GM19023 (cell line): ENCODE measurements at regions not wholly inside any gene's neighbourhood (a gene's known extent, or its start where the extent isn't known, plus 50 kb on each side); places are given as distances from the start of the nearest gene placed in this dataset.

Experiments used
- ATAC-seq: cut with Tn5 transposase; IDR thresholded peaks from one replicate; pipeline ENCODE4 v1.9.1; 2021; ENCODE audit warnings: mild to moderate bottlenecking, moderate library complexity; ENCODE audit not compliant: unreplicated experiment

DNA sequence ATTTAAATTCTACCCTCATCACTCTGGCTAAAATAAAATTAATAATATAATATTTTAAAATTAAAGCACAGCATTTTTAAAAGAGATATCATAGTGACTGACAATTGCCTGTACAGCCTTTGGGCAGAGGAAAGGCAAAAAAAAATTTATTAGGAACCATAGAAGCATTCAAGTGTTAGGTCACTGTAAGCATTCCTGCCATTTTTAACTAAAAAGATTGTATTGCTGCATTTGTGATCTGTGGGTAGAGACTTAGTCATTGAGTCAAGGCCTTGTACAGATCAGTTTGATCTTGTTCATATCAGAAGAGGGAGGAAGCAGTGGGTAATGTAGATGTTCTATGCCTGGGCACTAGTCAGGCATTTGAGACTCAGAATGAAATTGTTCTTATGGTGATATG lies 109.9 kb downstream of the LYPLAL1 start:
- ATAC-seq, result no peak

GRCh38 chr1:219281831-219282230 lies 108.2 kb downstream of the LYPLAL1 start:
- ATAC-seq, result no peak

DNA sequence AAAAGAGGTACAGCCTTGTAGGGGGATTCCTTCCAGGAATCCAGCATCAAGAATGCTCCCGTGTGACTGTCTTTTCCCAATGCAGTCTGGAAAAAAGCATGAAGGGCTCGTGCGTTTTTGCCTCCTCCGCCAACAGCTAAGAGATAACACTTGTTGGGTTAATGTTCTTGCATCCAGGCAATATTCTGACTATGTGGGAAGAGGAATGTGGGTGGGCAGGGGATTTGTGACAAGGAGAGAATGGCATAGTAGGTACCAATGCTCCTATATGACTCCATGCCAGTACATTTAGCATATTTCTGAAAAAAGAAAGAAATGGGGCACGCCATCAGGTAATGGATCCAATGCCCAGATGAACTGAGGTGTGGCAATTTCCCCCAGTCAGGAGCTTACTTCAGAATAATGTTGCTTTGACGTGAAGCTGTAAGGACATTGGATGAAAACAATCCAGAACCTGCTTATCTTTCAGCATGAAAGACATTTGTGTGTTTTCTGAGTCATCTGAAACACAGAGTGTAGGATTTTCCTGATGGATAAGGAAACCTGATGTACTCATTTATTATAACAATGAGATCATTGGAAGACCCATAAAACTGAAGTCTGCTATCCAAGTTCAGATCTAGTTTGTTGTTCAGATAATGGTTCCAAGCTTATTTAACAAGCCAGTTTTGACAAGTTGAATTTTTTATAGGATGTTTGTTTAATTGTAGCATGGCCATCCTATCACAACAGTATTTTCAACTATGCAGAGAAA lies 105.5 kb downstream of the LYPLAL1 start:
- ATAC-seq, result no peak

GRCh38 chr1:219278288-219278687 lies 104.6 kb downstream of the LYPLAL1 start:
- ATAC-seq, result no peak

DNA sequence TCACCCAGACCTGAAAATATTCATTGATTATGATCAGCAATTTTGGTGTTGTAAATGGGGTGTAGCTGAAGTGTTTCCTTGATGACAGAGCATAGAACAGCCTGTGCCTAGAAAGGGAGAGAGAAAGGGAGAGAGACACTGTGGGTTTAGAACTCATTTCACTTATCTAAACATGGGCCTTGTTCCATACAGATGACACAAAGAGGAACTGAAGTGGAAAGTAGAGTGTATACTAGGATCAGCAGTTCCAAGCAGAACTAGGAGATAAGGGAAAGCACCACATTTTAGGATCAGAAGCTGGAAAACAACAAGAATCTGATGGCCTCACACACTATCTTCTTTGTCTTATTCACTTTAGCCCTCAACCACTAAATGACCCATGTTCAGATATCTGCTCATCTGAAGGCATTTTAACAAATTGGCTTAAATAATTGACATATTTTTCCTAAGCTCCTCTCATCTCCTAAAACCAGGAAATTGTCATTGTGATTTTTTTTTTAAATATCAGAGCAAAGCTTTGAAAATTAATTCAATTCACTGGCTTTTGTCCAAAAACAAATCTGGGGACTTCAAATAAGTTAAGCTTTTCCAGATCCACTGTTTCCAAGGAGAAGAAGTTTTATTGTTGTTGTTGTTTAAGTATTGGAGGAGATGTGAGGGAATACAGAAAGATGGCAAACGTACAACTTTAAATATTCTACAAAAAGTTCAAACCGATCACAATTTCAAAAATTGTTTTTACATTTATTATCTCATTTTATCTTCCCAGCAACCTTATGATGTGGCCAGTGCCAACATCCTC lies 103.8 kb downstream of the LYPLAL1 start:
- no peak for ATAC-seq

DNA sequence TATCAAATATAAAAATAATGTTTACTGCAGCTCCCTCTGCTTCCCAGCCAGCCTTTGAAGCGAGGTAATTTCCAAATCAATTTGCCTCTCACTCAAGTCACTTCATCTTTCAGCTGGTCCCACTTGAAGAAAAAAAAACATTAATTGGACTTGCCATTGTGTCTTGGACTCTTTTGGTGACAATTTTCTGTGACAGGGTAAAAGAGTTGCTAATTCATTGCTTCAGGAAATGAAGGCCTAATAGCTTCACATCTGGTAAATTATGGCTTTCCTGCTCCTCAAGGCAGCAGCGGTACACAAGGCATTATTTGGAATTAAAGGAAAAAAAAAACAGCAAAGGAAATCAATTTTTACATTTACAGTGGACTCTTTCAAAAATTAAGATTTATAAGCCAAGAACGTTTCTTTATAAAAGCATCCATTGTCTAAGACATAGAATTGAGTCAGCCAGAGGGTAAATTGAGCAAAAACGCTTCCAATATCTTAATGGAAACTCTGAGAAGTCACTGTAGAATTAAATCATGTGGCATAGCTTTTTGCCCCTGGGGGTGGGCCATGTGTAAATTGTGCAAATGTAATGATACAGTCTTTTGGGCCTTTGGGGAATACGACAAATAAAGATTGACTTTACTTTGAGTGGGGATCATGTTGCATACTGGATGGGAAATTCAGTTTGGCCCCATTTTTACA lies 102.5 kb downstream of the LYPLAL1 start:
- ATAC-seq, result no peak

DNA sequence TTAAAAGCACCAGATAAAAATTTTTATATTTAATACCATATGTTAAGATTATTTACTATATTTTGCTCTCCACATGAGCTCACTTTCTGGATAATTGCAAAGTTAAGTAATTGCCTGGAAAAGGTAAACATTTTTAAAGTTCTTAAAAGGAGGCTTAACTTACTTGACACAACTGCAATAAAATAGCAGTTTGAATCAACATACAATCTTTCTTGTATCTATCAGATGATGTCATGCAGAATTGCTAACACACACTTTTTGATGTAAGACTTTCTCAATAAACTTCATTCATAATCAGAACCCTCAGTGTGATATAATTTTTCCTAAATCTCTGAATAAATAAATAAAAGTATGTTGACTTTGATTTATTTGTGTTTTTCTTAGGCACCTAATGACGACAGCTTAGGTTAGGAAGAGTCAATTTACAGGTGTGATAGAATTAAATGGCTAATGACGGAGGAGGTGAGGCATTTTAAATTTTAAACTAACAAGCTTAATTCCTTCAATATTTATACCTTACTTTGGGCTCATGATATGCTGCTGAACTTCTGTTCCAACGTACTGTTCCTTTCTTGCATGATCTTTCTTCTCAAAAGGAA lies 99.5 kb downstream of the LYPLAL1 start:
- no peak for ATAC-seq

- ATAC-seq, result no peak
Measured at GRCh38 chr1:219271818-219272535, 98.3 kb downstream of the LYPLAL1 start.

- ATAC-seq, result no peak
Measured at GRCh38 chr1:219269171-219269570, 95.5 kb downstream of the LYPLAL1 start.

- ATAC-seq, result no peak
Measured at GRCh38 chr1:219266524-219266923, 92.8 kb downstream of the LYPLAL1 start.

GRCh38 chr1:219265026-219265515 lies 91.4 kb downstream of the LYPLAL1 start:
- ATAC-seq, result no peak

- no peak for ATAC-seq
Measured at GRCh38 chr1:219264561-219264960, 90.9 kb downstream of the LYPLAL1 start.
